ENCODE measurements at regions not wholly inside any gene's neighbourhood (a gene's known extent, or its start where the extent isn't known, plus 50 kb on each side); places are given as distances from the start of the nearest gene placed in this dataset.
A peak's percentile ranks its signal among the peaks of the same experiment; 100 is the strongest.

DNA sequence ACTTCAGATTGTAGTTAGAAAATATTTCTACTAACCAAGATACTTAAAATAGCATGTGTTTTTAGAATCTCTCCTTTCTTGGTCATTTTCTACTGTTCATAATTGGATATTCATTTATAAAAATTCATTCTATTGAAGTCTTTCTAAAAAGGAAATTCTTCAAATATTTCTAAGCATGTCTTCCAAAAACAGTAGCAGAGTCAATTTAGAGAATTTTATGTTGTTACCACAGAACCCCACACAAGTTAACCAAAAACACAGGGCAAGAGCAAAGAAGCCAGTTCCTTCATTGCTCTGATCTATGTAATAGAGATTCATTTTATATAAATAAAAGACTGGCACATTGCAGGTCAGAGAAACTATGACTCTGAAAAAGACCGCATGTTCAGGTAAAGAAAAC, 345.1 kb upstream of the PITX2 start:
- no peak for DNase-seq

GRCh38 chr4:110970642-110971041, 347.8 kb upstream of the PITX2 start:
- peak; percentile 41 for DNase-seq

DNA sequence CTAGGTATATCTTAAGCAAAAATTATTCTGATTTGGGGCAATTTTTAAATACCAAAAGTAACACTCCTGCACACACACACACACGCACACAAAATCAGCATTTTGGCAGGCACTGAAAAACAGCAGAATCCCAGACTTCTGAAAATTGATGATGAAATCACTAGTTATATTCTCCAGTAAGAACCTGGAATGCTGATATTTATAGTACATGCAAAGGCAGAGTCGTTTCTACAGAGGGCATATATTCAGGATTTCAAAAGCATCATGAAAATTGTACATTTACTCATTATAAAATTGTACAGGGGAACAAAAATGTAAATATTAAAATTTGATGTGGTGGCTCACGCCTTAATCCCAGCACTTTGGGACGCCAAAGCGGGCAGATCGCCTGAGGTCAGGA, 352.5 kb upstream of the PITX2 start:
- DNase-seq: no peak

- DNase-seq: no peak
These were observed 354.7 kb upstream of the PITX2 start for GRCh38 chr4:110977554-110977953.

- no peak for DNase-seq
These were observed 355.9 kb upstream of the PITX2 start for GRCh38 chr4:110978761-110979160.

DNA sequence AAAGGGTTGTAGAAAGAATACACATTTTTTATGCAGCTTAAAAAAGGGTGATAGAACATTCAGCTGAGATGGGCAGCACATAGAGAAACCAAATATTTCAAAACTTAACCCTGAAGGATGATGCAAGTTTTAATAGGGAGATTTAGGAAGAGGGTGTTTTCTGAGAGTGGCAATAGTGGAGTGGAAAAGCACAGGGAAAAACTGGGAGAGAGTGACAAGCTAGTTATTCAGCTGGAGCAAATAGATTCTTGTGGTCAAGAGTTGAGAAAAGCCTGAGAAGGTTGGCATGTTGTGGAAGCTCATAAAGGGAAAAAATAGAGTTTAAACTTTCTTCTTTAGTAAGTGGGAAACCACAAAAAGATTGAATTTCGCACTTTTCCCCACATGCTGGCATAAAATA, 359.6 kb upstream of the PITX2 start:
- DNase-seq: no peak

GRCh38 chr4:110988722-110989121, 365.8 kb upstream of the PITX2 start:
- no peak for DNase-seq

DNA sequence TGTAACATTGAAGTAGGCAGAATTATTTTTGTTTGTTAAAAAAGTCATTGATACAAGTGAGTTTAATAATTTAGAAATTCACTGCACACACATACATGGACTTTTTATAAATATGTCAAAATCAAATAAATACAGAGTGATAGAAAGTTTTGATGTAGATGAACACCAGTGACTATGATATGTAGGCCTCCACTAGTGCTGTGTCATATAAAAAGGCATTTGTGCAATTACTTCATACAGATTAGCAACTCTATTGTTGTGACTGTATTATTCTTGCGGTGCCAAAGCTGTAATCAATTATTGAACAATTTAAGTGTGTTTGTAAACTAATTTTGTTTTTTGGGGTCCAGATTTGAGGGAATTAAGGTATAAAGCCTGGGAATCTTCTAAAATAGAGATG, 366.2 kb upstream of the PITX2 start:
- DNase-seq: no peak

GRCh38 chr4:110994781-110995180, 371.9 kb upstream of the PITX2 start:
- no peak for DNase-seq

- DNase-seq: no peak
These were observed 375.4 kb upstream of the PITX2 start for GRCh38 chr4:110998320-110998719.

DNA sequence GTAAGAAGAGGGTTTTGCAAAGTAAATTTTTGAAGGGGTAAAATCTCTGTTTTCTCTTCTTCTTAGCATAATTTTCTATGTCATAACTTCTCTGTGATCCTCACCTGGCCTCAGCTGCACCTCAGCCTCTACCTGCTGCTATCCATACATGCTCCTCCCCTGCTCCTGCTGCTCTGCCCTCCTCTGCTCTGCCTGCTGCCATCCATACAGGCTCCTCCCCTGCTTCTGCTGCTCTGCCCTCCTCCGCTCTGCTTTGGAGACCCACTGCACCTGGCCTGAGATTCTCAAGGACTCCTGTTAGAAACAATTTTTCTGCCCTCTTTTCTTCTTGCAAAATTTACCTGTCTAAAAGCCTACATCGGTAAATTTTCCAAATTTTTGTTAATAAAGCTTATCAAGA, 388.6 kb upstream of the PITX2 start:
- DNase-seq: no peak

- no peak for DNase-seq
These were observed 391.0 kb upstream of the PITX2 start for GRCh38 chr4:111013846-111014245.

- DNase-seq: no peak
These were observed 391.7 kb upstream of the PITX2 start for GRCh38 chr4:111014537-111014936.

DNA sequence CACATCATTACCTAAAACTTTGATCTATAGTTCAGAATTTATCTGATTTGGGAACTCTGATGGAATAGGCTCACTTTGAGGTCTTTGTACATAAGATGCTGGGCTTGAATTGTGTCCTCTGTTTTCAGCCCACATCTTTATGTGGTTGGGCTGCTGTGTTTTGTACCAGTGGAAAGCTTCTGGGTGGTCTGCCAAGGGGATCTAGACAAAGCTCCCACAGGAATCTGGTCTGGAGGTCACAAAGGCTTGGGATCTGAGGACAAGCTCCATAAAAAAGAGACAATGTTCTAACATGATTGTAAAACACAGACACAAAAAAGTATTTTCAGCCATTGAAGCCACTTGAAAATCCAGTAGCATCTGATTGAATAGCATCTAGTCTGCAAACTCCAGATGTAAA, 393.5 kb upstream of the PITX2 start:
- DNase-seq: no peak

GRCh38 chr4:111018216-111018615, 395.3 kb upstream of the PITX2 start:
- no peak for DNase-seq

GRCh38 chr4:111020476-111020875, 397.6 kb upstream of the PITX2 start:
- DNase-seq: no peak

- no peak for DNase-seq
These were observed 398.1 kb upstream of the PITX2 start for GRCh38 chr4:111020961-111021360.

DNA sequence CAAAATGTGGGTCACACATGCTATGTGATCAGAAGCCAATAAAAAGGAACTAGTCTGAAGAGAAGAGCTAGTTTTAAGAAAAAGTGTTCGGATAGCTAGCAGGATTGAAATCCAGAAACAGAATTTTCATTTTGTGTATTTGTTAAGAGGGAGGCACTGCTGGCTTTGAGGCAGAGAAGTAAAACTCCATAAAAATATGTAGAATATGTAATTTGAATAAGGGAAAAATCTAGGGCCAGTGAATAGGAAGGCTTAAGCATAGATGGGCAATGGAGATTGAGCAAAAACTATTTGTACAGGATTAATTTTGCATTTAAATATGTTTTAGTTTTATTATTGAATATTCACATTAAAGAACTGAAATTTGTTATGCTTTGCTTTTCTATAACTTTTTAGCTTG, 399.9 kb upstream of the PITX2 start:
- no peak for DNase-seq

DNA sequence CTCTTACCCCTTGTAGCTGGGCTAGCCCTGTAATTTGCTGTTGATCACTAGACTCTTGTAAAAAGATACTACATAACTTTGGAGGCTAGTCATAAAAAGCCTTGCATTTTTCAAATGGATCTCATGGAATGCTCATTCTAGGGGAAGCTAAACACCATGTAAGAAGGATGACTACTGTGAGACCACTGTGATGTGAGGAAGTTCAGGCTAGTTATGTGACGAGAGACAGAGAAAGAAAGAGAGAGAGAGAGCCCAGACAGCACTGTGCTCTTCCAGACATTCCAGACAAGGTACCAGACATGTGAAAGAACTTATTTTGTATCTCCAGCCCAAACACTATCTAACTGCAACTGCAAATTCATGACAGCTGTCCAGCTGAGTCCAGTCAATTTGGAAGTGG, 404.6 kb upstream of the PITX2 start:
- DNase-seq: no peak

DNA sequence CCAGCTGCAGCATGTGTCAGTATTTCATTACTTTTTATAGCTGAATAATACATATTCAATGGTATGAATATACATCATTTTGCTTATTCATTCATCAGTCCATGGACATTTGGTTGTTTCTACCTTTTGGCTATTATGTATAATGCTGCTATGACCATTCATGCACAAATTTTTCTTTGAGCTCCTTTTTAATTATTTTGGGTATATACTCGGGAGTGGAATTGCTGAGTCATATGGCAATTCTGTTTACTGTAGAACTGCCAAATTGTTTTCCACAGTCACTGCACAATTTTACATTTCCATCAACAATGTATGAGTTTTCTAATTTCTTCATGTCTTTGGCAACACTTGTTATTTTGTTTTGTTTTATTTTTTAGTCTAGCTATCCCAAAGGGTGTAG, 405.9 kb upstream of the PITX2 start:
- DNase-seq: no peak

DNA sequence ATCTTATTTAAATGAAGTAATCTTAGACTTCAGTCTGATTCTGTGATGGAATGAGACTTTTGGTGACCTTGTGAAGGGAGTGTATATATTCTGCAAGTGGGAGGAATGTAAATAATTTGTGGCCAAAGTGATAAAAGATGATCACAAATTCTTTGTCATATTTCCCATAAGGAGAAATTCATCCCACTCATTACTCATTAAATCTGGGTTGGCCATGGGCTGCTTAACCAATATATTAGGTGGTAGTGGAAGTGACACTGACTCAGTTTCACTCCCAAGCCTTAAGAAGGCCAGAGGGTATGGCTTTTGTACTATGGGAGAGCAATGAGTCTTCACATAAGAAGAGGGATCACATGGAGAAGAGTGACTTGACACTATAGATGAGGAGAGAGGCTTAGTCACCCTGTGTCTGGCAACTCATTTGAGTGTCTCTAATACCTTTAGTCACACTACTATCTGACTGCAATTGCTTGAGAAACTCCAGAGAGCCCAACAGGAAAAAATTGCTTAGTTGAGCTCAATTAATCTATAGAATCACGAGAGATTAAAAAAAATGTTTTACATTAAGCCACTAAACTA, 408.2 kb upstream of the PITX2 start:
- DNase-seq: no peak

- no peak for DNase-seq
These were observed 408.7 kb upstream of the PITX2 start for GRCh38 chr4:111031596-111031995.

GRCh38 chr4:111037591-111038360, 414.9 kb upstream of the PITX2 start:
- no peak for DNase-seq

DNA sequence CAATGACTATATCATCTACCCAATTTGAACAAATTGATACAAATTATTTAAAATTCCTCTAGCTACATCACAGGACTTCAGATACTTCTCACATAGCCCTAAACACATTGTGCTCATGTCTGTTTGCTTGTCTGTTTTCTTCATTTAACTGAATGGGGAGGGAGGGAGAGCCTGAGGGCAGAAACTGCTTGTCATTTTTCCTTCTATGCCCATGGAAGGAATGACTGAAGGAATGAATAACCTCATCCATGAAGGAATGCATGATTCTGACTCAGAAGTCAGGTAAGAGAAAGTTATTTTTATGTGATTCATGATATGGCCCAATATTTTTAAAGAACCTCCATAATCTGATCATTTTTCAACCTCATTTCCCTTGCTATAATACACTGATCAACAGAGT, 418.0 kb upstream of the PITX2 start:
- DNase-seq: no peak

GRCh38 chr4:111043286-111043685, 420.4 kb upstream of the PITX2 start:
- DNase-seq: no peak
